NCI-H1092 (cell line): ENCODE measurements at regions not wholly inside any gene's neighbourhood (a gene's known extent, or its start where the extent isn't known, plus 50 kb on each side); places are given as distances from the start of the nearest gene placed in this dataset.
"Not testable (repeated sequence)": the region's sequence is repeated elsewhere in the genome, so short reads cannot be mapped to it uniquely, and the experiment has no call there.

ENCODE experiments used
- DNase-seq: peaks from one replicate; lab custom pipeline; 2025; lab: John Stamatoyannopoulos, UW

DNA sequence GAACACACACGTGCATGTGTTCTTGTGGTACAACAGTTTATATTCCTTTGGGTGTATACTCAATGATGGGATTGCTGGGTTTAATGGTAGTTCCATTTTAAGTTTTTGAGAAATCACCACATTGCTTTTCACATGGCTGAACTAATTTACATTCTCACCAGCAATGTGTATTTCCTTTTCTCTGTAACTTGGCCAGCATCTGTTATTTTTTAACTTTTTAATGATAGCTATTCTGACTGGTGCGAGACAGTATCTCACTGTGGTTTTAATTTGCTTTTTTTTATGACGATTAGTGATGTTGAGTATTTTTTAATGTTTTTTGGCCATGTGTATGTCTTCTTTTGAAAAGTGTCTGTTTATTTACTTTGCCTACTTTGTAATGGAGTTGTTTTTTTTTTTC, 256.6 kb downstream of the ZWINT start:
- DNase-seq, result no peak

DNA sequence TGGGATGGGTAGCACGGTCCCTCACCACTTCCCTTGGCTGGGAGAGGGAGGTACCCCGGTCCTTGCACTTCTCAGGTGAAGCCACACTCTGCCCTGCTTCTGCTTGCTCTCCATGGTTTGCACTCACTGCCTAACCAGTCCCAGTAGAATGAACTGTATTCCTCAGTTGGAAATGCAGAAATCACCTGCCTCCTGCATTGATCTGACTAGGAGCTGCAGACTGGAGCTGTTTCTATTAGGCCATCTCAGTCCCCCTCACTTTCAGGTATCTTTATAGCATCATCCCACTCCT, 264.9 kb downstream of the ZWINT start:
- DNase-seq, result no peak

DNA sequence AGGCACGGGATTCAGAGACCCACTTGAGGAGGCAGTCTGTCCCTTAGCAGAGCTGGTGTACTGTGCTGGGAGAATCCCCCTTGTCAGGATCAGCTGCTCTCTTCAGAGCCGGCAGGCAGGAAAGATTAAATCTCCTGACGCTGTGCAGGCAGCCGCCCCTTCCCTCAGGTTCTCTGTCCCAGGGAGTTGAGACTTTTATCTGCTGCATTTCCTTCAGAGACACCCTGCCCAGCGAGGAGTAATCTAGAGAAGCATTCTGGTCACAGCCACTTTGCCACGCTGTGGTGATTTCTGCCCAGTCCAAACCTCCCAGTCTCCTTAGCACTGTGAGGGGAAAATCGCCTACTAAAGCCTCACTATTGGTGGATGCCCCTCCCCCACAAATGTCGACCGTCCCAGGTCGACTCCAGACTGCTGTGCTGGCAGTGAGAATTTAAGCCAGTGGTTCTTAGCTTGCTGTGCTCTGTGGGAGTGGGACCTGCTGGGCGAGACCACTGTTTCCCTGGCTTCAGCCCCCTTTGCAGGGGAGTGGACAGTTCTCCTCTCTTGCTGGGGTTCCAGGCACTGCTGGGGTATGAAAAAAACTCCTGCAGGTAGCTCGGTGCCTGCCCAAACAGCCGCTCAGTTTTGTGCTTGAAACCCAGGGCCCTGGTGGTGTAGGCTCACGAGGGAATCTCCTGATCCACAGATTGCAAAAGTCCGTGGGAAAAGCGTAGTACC, 265.4 kb downstream of the ZWINT start:
- no peak for DNase-seq

DNA sequence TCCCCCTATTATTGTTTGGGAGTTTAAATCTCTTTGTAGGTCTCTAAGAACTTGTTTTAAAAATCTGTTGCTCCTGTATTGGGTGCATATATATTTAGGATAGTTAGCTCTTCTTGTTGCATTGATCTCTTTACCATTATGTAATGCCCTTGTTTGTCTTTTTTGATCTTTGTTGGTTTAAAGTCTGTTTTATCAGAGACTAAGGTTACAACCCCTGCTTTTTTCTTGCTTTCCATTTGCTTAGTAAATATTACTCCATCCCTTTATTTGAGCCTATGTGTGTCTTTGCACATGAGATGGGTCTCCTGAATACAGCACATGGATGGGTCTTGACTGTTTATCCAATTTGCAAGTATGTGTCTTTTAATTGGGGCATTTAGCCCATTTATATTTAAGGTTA, 267.4 kb downstream of the ZWINT start:
- not testable (repeated sequence) for DNase-seq

DNA sequence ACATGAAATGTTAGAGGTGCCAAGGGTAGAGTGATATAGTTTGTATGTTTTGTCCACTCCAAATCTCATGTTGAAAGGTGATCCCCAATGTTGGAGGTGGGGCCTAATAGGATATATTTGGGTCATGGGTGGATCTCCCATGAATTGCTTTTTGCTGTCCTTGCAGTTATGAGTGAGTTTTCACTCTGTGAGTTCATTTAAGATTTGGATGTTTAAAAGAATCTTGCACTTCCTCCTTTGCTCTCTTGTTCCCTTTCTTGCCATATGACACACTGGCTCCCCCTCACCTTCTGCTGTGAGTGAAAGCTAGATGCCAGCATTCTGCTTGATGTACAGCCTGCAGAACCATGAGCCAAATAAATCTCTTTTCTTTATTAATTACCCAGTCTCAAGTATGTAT, 269.2 kb downstream of the ZWINT start:
- no peak for DNase-seq

DNA sequence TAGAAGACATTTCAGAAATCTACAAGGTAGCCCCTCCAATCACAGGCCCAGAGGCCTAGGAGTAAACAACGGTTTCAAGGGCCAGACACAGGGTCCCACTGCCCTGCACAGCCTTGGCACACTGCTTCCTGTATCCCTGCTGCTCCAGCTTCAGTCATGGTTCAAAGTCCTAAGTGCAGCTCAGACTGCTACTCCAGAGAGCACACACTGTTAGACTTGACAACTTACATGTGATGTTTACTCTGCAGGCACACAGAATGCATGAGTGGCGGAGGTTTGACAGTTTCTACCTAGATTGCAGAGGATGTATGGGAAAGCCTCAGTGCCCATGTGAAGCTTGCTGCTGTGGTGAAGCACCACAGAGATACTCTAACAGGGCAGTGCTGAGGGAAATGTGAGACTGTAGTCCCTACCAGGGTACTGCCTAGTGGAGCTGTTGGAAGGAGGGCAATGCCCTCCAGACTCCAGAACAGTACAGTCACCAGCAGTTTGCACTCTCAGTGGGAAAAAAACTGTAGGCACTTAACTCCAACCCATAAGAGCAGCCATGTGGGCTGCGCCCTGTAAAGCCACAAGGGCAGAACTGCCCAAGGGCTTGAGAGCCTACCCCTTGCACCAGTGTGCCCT, 270.0 kb downstream of the ZWINT start:
- no peak for DNase-seq

DNA sequence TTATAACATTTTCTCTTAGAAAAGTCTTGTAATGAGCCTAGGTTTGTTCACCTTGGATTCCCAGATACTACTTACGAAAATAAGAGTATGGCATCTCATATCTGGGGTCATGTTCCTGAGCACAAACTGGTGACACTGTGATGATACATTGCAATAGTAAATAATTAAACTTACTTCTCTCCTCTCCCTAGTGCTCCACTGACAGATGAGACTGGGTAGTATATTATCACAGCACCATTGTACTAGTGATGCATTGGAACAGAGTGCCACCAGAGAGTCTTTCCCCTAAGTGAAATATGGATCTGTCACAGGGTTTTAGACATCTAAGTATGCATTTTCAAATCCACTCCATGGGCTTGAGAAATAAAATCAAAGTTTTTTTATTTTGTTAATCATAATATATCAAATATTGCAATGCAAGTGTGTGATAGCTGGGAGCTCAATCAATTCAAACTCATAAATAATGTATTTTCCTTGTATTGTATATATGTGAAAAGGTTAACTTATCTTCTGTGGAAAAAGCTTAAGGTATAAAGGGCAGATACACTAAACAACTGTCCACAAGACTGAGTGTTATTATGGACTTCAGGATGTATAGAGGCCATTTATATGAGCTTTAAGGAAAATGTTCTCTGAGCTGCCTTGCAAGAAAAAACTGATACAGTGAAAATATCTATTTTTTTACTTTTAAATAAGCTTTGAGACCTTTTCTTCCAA, 275.5 kb downstream of the ZWINT start:
- DNase-seq, result no peak

DNA sequence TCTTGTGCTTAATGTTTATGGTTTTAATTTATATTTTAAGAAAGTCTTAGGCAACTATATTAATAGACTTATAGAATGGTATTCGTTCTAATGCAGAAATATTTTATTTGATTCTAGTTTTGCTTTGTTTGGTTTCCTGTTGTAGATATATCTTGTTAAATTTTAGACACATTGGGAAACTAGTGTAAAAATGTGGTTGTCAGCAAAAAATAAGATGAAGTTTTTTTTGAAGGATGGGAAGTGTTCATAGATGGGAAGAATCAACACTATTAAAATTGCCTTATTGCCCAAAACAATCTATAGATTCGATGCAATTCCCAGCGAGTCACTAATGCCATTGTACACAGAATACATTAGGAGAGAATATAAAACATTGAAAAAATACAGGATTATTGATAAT, 278.9 kb downstream of the ZWINT start:
- DNase-seq, result no peak

DNA sequence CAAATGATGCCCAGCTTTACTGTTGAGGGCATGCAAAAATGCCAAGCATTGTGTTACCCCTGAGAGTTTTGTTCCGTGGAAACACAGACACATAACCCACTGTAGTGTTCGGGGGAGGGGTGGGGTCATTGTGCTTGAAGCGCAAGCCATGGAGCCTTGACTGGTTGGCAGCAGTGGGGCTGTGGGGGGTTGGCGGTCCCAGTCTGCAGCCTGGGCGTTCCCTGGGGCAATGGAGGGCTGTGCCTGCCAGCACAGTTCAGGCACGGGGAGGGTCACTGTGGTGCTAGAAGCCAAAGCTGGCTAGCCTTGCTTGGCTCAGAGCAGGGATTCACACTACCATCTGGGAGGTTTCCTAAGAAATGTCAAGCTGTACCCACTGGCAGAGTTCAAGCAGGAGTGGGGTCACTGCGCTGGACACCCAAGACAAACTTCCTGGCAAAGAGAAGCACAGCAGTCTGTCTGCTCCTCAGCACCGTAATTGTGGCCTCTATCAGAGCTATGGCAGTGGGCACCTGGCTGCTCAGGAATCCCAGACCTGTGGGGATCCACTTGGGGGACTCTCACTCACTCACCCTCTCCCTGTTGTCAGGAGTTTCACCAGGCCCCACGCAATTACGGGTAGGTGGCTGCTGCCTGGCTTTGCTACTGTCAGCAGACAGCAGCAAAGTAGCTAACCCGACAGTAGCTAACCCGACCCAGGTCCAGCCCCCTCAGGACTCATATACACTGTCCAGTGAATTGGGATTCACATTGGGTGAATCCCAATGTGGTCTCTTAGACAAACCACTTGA, 292.4 kb downstream of the ZWINT start:
- no peak for DNase-seq

DNA sequence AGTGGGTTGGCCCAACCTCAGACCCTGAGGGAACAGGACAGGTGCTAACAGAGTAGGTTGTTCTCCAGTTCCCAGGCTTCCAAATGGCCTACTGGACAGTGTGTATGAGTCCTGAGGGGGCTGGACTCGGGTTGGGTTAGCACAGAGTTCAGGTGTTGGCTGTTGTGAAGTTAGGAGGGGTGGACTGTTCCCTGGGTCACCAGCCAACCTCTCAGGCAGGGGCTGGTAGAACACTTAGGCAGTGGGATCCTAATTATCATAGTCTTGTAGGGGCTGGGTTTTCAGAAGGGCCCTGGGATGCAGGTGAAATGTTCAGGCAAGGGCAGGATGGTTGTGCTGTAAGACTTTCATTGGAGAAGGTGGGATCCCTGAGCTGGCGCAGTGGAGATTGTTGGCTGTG, 293.0 kb downstream of the ZWINT start:
- DNase-seq, result no peak

DNA sequence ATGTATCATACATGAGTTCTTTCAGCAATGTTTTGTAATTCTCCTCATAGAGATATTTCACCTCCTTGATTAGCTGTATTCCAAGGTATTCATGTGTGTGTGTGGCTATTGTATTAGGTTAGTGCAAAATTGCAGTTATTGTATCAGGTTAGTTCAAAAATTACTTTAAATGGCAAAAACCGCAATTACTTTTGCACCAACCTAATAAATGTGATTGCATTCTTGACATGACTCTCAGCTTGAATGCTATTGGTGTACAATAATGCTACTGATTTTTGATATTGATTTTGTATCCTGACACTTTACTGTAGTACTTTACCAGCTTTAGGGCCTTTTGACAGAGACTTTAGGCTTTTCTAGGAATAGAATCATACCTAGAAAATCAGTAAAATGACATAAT, 297.4 kb downstream of the ZWINT start:
- DNase-seq, result no peak

DNA sequence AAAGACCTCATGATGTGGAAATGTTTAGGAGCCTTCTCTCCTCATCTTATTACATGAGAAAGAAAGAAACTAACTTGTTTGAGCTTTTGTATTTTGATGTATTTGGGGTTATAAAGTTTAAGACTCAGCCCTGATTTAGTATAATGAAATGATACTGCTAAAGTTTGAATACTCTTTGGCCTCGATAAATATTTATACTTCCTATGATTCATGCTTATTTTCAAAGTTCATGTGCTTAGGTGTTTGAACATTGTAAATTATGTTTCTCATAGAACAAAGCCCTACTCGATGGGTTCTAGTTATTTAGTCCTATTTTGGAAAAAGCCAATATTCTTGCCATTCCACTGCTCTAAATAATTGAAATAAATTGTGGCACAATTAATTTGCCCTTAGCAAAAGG, 303.2 kb downstream of the ZWINT start:
- no peak for DNase-seq

DNA sequence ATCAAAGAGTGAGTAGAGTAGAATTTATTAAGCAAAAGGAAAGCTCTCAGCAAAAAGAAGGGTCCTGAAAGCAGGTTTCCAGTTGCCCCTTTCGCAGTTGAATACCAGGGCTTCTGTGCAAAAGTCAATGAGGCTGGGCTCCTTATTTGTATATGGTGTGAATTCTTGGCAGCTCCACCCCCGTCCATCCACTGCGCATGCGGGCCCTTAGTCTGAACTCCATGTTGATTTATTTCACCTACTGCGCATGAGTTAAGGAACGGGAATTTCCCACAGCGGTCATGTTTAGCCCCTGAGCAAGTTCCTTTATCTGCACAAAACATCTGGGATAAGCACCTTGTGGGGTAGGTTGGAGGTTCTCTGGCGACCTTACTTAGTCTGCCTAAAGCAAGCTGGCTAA, 325.6 kb downstream of the ZWINT start:
- DNase-seq, result no peak

DNA sequence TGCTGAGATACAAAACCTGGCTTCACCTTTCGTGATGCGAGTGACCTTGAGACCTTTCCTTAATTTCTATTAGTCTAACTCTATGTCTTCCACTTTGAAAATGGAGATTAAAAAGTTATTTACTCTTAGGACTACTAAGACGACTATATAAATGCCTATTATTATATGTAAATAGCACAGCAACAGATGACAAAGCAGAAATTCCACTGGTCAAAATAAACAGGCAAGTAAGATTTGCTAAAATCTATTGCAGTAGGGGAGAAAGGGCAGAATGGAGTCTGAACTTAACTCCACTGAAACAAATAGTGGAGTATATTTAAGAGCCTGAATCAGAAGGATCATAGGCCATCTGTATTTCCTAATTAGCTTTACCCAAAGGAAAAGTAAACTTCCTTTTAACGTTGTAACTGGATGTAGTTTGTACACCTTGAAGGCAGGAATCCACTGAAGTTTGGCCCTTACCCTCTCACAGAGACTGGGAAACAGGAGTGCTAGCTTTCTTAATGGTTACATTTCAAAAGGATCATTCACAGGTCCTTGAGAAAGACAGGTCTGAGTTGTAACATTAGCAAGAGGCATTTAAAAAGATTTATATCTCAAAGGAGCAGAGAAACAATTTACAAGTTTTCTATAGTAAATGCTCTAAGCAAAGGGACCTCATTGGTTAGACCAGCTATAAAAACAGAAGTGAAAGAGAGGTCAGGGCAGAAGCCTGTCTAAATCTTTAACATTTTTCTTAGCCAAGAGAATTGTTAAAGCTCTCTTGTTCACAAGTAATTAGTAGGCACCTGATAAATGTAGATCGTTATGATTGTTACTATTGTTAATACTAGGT, 332.5 kb downstream of the ZWINT start:
- DNase-seq, result no peak

DNA sequence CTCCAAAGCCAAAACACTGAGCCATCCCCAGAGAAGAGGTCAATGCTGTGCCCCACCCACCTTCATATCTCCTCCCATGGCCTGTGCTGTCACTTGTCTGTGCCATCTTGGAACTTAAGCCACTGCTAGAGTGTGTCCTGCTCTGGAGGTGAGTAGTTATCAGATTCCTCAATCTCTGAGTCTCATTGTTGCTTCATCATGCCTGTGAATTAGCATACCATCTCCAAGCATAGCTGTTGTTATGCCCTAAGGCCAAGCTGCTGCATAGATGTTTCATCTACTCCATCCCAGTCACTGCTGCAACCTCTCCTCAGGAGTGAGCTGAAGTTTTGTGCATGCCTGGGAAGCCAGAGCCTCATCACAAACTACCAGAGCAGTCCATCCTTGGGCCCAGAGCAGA, 349.0 kb downstream of the ZWINT start:
- DNase-seq, result no peak

DNA sequence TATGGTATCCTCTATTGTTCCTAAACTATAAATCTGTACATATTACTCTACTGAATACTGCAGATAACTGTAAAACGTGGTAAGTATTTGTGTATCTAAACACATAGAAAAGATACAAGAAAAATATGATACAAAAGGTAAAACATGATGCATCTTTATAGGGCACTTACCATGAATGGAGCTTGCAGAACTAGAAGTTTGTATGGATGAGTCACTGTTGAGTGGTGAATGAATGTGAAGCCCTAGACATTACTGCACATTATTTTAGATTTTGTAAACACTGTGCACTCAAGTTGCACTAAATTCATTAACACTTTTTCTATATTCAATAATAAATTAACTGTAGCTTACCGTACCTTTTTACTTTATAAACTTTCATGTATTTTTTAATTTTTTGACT, 357.5 kb downstream of the ZWINT start:
- no peak for DNase-seq

DNA sequence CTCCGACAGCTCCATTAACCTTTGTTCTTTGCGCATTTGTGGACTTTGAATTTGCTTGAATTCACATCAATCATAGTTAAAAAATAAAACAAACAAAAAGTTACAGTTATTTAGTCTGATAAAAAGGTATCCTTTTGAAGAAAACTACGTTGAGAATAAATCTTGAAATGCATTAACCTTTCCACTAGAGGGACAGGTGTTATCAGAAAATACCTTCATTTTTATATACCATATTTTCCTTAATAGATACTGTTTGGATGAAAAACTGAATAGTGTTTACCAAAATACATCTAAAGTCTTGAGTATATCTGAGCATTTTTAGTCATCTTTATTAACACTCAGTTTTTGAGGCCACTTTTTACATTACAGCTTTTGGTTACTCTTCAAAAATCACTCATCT, 371.9 kb downstream of the ZWINT start:
- DNase-seq, result no peak

DNA sequence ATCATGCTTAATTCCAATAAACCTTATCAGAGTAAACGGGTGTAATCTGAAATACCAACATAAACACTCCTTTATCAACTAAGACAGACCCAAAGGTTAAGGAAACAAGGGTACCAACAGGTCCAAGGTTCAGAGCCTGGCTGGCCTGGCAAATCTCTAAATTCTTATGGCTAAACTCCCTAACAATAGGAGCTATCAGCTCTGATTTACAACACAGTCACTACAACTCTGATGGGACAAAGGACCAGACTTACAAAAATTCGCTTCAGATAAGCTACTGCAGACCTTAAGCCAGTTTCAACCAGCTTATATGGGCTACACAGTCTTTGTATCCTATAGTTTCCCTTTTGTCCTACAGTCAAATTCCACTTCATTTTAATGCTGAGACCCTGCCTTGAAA, 381.9 kb downstream of the ZWINT start:
- no peak for DNase-seq

DNA sequence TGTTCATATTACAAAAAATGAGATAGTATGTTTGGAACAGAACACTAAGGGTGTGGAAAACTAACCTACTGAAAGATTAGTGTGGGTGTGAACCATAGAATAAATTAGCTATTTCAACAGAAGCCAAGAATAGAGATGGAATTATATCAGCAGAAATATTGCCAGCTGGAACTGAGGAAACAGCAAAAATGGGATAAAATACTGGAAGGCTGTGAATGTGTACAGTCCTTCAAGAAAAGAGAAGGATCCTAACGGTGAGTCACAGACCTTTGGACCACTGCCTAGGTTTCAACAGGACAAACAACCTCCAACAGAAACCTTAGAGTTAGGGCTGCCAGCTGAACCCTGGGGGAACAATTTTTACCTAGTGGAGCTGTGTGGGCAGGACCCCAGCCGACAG, 395.0 kb downstream of the ZWINT start:
- no peak for DNase-seq

DNA sequence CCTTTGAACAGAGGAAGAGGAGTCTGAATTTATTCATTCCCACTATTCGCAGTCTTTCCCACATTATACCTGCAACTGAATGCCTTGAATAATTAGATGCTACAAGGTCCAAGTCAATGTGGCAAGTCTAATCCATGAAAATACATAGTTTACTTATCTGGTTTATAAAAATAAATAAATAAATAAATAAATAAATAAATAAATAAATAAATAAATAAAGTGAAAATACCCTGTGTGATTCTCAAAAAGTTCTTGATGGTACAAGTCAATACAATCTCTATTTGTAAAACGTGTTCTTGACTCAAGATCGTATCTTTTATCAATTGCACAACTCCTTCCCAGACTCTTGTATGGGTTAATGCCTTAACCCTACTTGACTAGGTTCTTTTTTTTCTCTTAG, 417.7 kb downstream of the ZWINT start:
- DNase-seq, result no peak

DNA sequence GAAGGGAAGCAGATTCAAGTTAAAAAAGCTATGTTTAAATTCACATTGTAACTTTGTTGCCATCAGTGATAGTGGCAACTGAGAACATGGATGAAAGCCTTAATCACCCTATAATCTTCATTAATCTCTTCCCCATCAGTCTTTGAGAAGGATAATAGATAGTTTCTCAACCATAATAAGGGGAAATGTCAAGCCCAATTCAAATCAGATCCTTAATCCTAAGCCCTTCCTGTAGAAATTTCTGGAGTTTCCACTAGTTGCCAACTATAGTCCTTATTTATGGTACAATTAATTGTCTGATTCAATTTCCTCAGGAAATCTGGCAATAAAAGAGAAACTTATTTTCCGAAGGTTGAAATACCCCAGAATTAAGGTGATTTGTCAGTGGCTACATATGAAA, 431.8 kb downstream of the ZWINT start:
- DNase-seq, result no peak
